ENCODE measurements at regions not wholly inside any gene's neighbourhood (a gene's known extent, or its start where the extent isn't known, plus 50 kb on each side); places are given as distances from the start of the nearest gene placed in this dataset.

DNA sequence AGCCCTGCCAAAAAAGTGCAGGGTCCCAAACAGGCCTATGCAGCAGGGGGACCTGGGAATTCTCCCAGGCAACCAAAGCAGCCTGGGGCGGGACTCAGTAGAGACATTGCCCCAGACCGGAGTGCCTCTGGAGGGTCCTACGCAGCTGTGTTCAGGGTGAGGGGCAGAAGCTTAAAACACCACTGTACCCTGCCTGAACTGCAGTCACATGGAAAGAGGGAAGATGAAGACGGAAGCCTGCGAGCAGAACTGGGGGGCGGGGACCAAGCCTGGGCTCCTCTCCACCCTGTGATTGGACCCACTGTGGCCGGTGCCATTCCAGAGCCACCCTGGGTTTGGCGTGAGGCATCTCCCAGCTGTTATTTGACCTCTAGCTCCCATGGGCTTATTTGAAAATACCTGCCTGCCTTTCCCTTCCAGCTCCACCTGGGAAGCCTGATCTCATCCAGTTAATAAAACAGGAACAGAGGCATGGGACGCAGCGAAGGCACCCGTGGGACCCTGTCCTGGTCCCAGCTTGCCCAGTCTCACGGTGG, 183.1 kb downstream of the SMAD2 start:
- TF ChIP-seq, protein P1, sequence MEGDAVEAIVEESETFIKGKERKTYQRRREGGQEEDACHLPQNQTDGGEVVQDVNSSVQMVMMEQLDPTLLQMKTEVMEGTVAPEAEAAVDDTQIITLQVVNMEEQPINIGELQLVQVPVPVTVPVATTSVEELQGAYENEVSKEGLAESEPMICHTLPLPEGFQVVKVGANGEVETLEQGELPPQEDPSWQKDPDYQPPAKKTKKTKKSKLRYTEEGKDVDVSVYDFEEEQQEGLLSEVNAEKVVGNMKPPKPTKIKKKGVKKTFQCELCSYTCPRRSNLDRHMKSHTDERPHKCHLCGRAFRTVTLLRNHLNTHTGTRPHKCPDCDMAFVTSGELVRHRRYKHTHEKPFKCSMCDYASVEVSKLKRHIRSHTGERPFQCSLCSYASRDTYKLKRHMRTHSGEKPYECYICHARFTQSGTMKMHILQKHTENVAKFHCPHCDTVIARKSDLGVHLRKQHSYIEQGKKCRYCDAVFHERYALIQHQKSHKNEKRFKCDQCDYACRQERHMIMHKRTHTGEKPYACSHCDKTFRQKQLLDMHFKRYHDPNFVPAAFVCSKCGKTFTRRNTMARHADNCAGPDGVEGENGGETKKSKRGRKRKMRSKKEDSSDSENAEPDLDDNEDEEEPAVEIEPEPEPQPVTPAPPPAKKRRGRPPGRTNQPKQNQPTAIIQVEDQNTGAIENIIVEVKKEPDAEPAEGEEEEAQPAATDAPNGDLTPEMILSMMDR (conservative IDR thresholded peaks at IDR 0.05) = no peak
- TF ChIP-seq EZH2 (IDR thresholded peaks at IDR 0.05; ENCODE audit: low read depth) = no peak
